Right hindlimb (tissue), 1 donor: ENCODE measurements at regions not wholly inside any gene's neighbourhood (a gene's known extent, or its start where the extent isn't known, plus 50 kb on each side); places are given as distances from the start of the nearest gene placed in this dataset.
A peak's percentile ranks its signal among the peaks of the same experiment; 100 is the strongest.
"Not testable (repeated sequence)": the region's sequence is repeated elsewhere in the genome, so short reads cannot be mapped to it uniquely, and the experiment has no call there.

Source experiments
- DNase-seq: peaks from one replicate; pipeline ENCODE4 v3.0.0-alpha.2; 2018

DNA sequence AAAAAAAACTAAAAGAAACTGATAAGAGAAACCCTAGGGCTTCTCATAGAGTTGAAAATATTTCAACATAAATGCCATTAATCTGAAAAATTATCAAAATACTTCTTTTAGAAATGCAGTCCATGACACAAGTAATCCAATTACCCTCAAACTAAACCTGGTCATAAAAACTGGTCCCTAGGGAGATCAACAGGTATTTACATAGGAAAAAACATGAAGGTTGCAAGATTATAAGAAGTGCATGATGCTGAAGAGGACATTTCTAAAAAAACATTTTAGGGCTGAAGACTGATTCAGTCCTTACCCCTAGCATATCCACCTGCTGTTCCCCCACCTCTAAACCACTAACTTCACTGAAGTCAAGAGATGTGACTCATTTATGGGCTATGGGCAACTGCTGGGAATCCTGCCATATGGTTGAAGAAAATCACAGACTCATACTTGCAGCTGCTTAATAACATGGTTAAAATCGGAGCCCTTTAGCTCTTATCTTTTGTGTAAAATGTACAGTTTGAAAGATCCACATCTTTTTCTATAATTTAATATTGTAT lies 131.0 kb upstream of the RUNX1 start:
- no peak for DNase-seq

DNA sequence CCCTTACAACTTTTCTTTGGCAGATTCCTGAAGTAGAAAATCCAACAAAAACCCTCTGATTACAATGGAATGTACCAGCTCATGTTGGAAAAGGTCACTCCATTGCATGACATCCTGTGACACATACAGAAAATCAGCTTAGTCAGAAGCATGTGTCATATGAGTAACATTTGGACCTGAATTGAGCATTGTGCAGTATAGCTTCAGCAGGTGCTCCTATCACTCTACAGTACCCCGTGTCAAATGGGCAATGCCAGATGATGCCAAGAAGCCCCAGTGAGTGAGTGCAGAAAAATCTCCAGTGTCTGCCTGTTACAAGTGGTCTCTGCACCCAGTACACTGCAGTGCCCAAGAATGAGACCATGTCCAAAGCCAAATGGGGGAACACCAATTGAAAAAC lies 129.7 kb upstream of the RUNX1 start:
- DNase-seq, result peak; percentile 71

DNA sequence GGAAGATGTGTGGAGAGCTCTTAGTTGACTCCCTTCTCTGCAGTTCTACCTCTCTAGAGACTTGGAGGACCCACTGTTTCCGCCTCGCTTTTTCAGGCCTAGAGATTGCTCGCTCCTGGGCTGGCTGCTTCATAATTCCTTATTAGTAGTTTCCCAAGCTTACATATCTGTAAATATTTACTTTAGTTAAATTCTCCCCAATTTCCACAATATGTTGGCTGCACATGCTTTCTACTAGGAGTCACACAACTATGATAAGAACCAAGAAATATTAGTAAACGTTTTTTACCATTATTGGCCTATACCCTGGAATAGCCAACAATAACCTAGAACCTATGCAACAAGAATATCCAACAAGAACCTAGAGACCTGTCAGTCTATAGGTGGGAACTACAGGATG lies 129.0 kb upstream of the RUNX1 start:
- no peak for DNase-seq

DNA sequence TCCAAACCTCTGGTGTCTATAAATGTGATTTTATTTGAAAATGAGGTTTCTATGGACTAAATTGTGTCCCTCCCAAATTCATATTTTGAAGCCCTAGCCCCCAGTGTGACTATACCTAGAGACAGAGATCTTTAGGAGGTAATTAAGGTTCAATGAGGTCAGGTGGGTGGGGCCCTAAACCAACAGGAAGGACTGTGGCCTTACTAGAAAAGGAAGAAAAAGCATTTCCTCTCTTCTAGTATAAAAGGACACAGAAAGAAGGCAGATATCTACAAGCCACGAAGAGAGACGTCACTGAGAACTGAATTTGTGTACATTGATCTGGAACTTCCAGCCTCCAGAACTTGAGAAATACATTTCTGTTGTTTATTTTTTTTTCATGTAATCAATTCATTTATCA lies 123.1 kb upstream of the RUNX1 start:
- DNase-seq, result no peak

DNA sequence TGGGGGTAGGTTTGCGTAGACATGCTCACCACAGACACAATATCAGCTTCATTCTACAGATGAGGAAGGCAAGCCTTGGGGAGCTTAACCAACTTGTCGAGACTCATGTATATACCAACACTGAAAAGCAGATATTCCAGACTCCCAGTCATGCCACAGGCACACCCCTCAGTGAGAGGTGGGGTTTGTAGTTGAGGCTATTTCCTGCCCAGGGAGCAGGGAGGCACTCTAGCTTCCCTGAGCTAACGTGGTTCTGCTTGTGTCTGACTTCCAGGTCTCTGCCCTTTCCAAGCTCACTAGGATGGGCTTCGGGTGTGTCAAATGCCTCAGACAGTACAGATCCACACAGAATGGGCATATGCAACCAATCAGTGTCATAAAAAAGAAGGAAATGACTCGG lies 122.3 kb upstream of the RUNX1 start:
- no peak for DNase-seq

DNA sequence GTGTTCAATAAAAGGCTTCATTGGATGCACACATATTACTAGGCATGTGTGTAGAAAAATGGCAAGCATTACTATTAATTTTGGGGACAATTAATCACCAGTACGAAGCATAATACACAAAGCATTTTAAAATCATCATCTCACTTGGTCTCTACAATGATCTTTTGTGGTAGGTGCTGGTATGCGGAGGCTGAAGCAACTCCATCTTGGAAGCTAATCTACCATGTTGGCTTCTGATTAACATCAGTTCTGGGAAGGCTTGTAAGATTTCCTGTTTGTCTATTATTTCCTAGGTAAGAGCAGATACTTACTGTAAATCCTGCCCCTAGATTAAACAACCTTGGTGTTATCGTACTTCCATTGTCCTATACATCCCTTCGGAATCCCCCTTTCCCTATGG lies 121.7 kb upstream of the RUNX1 start:
- DNase-seq, result no peak

DNA sequence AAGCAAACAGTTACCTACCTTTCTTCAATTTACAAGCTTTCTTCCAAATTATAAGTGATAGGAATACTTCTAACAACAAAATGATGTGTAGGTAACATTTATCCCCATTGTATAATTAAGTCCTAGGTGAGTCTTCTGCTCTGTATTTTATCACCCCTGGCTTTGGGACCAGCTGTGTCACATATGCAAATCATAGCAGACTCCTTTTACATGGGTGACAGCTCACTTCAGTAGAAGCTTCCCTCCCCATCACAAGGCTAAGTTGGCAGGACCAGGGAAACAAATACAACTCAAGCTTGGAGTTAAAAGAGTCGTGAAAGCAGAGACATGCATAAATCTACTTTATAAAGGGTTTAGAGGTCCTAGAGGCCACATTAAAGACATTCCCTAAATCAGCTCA lies 121.1 kb upstream of the RUNX1 start:
- DNase-seq, result no peak

DNA sequence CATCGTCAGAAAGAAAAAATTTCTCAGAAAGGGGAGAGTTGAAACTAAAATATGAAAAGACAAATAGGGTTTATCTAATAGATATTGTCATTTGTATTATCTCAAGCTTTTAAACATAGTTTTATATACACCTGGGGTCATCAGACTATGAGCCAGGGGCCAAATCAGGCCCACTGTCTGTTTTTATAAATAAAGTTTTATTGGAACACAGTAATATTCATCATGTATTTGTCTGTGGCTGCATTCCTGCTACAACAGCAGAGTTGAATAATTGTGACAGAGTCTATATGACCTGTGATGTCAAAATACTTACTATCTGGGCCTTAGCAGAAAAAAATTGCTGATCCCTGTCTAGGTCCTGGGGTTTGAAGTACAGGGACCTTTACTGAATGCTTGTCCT lies 120.5 kb upstream of the RUNX1 start:
- DNase-seq, result no peak

DNA sequence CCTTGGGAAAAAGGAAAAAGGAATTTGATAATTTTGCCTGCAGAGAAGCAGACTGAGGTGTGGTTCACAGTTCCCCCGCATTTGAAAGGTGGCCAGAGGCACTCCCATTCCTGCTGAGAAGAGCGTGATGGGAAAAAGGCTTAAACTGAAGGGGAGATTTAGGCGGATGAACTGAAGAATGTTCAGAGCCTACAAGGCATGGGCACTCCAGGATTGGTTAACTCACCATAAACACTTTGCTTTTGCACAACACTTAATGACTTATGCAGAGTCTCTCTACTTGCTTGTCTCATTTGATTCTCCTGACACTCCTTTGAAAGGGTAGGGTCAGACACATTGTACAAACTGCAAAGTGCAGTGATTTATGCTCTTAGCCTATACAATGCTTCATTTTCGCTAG lies 119.6 kb upstream of the RUNX1 start:
- DNase-seq, result no peak

DNA sequence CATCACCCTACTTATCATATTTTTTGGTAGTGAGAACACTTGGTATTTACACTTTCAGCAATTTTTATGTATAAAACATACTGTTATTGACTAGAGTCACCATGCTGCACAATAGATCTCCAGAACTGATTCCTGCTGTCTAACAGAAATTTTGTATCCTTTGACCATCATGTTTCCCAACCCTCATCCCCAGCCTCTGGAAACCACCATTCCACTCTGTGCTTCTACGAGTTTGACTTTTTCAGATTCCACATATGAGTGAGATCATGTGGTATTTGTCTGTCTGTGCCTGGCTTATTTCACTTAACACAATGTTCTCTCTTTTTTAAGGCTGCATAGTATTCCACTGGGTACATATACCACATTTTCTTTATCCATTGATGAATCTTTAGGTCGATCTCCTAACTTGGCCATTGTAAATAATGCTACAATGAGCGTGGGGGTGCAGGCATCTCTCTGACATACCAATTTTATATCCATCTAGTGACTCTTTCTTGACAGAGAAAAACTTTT lies 115.9 kb upstream of the RUNX1 start:
- no peak for DNase-seq

DNA sequence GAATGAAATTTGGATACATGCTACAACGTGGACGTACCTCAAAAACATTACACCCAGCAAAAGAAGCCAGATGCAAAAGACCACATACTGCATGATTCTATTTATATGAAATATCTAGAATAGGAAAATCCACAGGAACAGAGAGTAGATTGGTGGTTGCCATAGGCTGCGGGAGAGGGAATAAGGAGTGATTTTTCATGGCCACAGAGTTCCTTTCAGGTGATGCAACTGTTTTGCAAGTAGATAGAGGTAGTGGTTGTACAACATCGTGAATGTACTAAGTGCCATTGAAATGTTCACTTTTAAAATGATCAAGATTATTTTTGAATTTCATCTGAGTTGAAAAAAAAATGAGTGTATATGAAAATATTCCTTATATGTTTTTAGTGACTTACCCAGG lies 115.3 kb upstream of the RUNX1 start:
- no peak for DNase-seq

DNA sequence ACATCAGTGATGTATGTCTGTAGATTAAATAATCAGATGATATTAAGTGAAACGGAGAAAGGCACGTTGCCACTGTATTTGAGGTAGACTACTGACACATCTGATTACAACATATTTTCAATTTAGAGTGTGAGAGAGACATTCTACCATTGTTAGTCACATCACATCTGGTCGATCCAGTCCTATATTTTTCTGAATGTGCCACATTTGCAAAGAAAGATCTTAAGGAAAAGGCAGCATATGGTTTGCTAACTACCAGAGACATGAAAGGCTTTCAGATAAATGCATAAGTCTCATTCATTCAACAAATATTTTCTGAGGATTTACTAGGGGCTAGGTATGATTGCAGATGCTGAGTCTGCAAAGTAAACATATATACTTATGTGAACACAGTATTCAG lies 114.3 kb upstream of the RUNX1 start:
- DNase-seq, result no peak

DNA sequence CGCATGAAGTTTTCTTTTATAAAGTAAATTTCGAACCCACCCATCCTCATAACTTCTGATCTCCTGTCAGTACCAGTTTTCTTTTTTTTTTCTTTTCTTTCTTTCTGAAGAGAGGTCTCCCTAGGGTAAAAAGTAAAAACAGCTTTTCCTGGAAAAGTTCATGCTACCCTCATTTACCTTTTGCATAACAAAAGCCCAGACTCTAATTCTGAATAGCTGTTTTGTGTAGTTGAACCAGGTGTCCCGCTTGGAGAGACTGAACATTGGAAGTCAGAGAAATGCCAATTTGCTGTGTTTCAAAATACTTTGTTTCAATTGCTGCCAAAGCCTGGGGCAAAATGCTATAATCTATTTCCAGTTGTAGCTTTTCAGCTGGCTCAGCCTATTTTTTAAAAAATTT lies 113.7 kb upstream of the RUNX1 start:
- DNase-seq, result no peak

DNA sequence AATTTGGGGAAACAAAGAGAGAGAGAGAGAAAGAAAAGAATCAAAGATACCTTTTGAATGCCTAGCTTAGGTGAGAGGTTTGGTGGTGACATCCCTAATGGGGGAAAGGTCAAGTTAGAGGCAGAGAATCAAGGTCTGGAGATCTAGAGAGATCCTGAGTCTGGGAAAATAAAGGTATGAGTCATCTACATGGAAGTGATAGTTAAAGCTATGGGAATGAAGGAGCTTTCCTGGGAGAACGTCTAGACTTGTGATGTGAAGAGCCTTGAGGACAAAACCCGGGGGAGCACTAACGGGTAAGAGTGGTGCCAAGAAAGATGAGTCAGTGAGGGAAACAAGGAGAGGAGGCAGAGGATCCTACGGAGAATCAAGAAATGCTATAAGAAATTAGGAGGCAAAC lies 110.8 kb upstream of the RUNX1 start:
- no peak for DNase-seq

DNA sequence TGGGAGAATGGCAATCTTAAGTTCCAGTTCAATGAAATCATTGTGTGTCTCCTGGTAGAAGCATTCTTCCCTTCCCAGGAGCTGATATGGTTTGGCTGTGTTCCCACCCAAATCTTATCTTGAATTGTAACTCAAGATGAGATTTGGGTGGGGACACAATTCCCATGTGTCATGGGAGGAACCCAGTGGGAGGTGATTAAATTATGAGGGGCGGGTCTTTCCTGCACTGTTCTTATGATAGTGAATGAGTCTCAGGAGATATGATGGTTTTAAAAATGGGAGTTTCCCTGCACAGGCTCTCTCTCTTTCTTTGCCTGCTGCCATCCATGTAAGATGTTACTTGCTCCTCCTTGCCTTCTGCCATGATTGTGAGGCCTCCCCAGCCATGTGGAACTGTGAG lies 108.3 kb upstream of the RUNX1 start:
- not testable (repeated sequence) for DNase-seq

DNA sequence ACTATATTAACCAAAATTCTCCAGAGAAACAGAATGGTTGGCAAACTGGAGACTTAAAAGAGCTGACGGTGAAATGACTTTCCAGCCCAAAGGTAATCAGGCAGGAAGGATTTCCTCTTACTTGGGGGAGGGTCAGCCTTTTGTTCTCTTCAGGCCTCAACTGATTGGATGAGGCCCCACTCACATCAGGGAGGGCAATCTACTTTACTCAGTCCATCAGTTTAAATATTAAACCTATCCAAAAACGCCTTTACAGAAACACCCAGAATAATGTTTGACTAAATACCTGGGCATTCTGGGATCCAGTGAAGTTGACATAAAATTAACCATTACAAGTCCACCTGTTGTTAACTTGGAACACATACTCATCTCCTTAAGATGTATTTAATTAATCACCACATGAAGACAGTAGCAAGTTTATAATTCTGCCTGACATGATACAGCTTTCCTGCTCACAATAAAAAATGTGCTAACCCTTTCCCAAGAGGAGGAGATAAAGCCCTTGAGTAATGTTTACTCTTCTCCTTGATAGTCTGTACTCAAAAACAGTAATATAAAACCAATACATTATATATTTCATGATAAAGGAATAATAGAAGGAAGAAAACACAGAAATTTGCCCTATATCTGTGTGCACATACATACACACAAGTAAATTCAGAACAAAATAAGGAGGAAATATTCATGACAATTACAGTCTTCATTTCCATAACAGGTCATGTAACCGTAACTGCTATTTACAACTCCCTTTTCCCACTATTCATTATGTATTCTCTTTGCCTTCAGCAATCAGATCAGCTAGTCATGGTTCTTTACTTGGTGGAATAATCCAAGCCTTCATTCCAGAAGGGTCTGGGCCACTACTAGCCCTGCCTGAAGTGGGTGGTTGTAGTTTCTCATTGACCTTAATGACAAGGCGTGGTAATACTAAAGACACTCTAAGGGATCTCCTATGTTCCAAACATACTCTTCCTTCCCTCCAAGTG lies 107.5 kb upstream of the RUNX1 start:
- DNase-seq, result no peak

DNA sequence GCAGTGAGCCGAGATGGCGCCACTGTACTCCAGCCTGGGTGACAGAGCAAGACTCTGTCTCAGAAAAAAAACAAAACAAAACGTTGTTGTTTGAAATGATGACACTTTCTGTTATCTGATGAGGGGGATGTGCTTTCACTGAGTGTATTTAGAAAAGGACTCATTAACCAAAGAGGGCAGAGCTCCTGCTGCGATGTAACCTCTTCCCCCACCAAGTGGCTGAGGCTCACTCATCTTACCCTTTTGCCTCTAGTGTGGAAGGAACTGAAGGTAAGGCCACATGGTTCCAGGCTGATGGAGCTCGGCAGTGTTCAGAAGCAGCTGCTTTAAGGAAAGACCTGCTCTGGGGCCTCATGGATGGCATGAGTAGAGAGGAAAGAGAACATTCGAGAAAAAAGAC lies 105.7 kb upstream of the RUNX1 start:
- DNase-seq, result no peak

DNA sequence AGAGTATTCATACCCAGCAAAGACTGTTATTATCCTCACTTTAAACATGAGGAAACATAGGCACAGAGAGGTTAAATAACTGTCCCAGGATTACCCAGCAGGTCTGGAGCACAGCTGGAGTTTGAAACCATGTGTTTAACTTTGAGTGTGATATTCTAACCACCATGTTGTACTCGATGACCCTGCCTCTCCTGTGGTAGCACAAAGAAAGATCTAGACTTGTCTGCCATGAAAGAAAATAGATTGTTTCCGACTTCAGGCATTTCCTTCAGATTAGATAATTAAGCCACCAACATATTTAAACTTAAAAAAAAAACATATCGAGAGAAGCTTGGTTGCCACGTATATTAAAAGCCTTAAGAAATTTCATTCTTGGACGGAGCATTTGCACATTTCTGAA lies 104.6 kb upstream of the RUNX1 start:
- no peak for DNase-seq

DNA sequence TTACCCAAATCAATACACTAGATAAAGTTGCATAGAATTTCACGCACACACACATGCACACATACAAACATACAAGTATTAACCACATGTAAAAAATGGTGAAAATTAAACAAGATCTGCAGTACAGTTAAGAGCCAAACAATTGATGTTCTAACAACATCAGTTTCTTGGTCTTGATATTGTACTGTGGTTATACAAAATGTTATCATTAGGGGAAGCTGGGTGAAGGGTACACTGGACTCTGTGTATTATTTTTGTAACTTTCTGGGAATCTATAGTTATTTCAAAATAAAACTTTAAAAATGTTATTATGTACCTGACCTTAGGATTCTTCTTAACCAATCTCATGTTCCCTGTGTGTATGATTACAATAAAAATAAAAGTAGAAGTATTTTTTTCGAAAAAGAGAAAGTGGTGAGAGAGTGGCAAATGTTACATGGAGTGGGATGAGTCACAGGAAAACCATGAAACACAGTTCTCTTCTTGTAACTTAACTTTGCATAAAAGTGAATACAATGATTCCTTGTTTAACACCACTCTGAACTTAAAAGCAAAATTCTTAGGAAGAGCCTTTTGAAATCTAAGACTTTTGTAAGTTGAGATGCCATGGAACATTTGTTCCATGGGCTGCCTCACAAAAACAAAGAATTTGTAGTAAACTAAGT lies 101.6 kb upstream of the RUNX1 start:
- DNase-seq, result no peak

DNA sequence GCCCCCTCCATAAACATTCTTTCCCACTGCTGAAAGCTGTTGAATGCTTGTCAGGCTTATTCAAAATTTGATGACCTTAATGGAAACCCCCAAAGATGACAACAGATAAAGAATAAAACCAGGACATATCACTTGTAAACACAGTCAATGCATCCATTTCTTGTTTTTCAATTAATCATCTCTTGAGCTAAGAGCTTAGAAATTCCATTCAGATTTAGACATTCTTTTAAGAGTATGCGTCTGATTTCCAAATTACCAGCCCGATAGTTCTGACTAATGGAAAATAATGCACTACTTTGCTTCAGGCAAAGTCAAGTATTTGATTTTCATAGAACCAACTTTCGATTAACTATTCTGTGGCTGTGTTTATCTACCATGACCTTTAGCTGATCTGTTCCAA lies 100.6 kb upstream of the RUNX1 start:
- no peak for DNase-seq

DNA sequence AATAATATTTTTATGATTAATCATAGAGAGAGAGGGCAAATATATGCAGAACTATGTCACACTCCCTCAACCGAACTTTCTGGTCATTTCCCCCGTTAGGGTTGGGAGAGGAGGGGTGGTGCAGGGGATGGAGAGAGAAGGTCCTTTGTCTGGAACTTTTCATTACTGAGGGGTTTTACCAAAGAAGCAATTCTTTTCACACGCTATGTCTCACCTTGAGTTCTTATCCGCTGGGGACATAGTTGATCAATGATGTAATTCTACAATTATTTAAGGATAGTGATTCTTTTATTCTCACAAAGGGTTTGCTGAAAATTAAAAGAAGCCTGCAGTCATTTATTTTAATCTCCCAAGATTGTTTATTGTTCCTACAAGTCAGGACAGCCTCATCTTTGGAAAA lies 98.3 kb upstream of the RUNX1 start:
- no peak for DNase-seq

DNA sequence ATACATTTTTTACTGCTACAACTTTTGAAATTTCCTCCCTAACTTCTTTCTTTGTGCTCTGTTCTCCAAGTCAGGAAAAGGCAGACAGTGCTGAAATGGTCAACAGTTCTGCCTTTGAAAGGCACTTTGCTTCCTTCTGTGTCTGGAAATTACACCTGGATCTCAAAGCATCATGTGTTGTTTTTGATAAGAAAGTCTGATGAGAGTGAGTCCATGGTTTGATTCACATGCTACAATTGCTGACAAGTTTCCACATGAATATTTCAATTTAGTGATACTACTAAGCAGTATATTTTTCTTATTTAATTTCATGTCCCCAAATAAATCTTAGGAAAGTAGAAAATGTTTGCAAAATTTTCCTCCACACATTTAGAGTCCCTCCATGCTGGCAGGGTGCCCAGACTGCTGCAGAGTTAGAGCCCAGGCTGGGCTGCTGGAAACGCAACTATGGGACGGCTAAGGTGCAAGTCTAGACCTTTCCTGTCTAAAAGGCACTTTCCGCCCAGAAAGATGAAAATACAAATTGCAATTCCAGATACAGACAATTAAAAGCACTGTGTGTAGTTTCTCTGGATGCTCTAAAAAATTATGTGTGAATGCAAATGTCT lies 96.6 kb upstream of the RUNX1 start:
- DNase-seq, result peak; percentile 40

DNA sequence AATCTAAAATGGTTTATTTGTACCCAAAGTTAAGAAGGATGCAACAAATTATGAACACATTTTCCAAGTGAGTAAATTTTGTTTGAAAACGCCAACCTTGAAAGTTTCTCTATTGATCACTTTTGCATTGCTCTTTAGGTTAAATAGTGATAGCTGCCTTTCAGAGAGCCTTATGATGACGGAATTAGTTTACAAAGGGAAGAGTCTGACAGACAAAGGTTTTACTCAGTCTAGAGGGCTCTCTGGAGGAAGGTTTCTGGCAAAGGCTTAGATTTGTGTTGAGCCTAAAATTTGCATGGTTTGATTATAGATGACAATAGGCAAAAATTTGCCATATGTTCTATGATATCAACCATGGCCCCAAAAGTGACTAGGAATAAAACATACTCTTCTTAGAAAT lies 95.9 kb upstream of the RUNX1 start:
- no peak for DNase-seq
